BJ (cell line): ENCODE measurements at regions not wholly inside any gene's neighbourhood (a gene's known extent, or its start where the extent isn't known, plus 50 kb on each side); places are given as distances from the start of the nearest gene placed in this dataset.
"Not testable (repeated sequence)": the region's sequence is repeated elsewhere in the genome, so short reads cannot be mapped to it uniquely, and the experiment has no call there.

Experiments used
- CTCF ChIA-PET: fragments of 350-600 bp; formaldehyde crosslinking; extraction: SDS; loops from one replicate; lab custom pipeline; 2021; ENCODE audit warnings: antibody characterized with exemption, inconsistent platforms; lab: Yijun Ruan, JAX
- POLR2A ChIA-PET: fragments of 300-600 bp; sonication (Branson Sonifier 250); formaldehyde crosslinking; extraction: SDS; loops from one replicate; lab custom pipeline; 2021; ENCODE audit warnings: antibody characterized with exemption; lab: Charles Lee
- DNase-seq: peaks from one replicate; pipeline ENCODE4 v3.0.0-alpha.2; 2011; ENCODE audit warnings: low read depth
- H3K27me3 ChIP-seq: 2 replicates; pipeline ENCODE4 v1.6.0; 2011; ENCODE audit warnings: low read length; ENCODE audit not compliant: control insufficient read depth, insufficient read depth
- H3K36me3 ChIP-seq: 2 replicates; pipeline ENCODE4 v1.5.1; 2011; ENCODE audit warnings: low read length; ENCODE audit not compliant: control insufficient read depth, insufficient read depth
- H3K4me3 ChIP-seq: 2 replicates; pipeline ENCODE4 v1.5.1; 2011; ENCODE audit warnings: low read depth, mild to moderate bottlenecking, control low read depth, low read length
- TF ChIP-seq, protein P1 (sequence below): IDR thresholded peaks from 2 replicates; pipeline ENCODE4 v1.5.1; 2011; ENCODE audit warnings: low read depth, mild to moderate bottlenecking, control low read depth, inconsistent platforms, low read length, moderate library complexity; ENCODE audit not compliant: insufficient read depth

- TF ChIP-seq, protein P1, sequence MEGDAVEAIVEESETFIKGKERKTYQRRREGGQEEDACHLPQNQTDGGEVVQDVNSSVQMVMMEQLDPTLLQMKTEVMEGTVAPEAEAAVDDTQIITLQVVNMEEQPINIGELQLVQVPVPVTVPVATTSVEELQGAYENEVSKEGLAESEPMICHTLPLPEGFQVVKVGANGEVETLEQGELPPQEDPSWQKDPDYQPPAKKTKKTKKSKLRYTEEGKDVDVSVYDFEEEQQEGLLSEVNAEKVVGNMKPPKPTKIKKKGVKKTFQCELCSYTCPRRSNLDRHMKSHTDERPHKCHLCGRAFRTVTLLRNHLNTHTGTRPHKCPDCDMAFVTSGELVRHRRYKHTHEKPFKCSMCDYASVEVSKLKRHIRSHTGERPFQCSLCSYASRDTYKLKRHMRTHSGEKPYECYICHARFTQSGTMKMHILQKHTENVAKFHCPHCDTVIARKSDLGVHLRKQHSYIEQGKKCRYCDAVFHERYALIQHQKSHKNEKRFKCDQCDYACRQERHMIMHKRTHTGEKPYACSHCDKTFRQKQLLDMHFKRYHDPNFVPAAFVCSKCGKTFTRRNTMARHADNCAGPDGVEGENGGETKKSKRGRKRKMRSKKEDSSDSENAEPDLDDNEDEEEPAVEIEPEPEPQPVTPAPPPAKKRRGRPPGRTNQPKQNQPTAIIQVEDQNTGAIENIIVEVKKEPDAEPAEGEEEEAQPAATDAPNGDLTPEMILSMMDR, result no peak
- ChIA-PET POLR2A (no interaction called here), CTCF (no interaction called here)
- Histone ChIP-seq H3K27me3 (no peaks in the 10 kb centered on the region), H3K36me3 (no peaks in the 10 kb centered on the region), H3K4me3 (no peak overlapping the region)
- no peak for DNase-seq
These were observed 532.1 kb upstream of the NR5A2 start for GRCh38 chr1:199495432-199495831.

DNA sequence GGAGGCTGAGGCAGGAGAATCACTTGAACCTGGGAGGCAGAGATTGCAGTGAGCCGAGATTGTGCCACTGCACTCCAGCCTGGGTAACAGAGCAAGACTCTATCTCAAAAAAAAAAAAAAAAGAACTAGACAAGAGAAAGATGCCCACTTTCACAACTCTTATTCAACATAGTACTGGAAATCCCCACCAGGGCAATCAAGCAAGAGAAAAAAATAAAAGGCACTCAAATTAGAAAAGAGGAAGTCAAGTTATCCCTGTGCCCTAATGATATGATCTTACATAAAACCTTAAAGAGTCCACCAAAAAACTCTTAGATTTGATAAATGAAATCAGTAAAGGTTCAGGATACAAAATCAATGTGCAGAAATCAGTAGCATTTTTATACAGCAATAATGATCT lies 528.7 kb upstream of the NR5A2 start:
- CTCF ChIA-PET, result not testable (repeated sequence)

GRCh38 chr1:199508072-199508471 lies 519.4 kb upstream of the NR5A2 start:
- Histone ChIP-seq H3K27me3 (no peaks in the 10 kb centered on the region), H3K36me3 (no peaks in the 10 kb centered on the region), H3K4me3 (no peak overlapping the region)
- POLR2A ChIA-PET, result no interaction called here
- DNase-seq, result no peak
- TF ChIP-seq, protein P1, result no peak
- CTCF ChIA-PET, result interaction anchor here (0.6 to 0.8 kb wide), 3 partner anchors 12 to 200 kb away, joined by 3 read pairs; no protein-coding TSS in a partner anchor

More for the DNA sequence above, 528.7 kb upstream of the NR5A2 start:
- POLR2A ChIA-PET, H3K36me3 ChIP-seq, H3K27me3 ChIP-seq, DNase-seq, H3K4me3 ChIP-seq: not testable (repeated sequence)

GRCh38 chr1:199508653-199509052 lies 518.9 kb upstream of the NR5A2 start:
- Histone ChIP-seq H3K36me3 (no peaks in the 10 kb centered on the region), H3K27me3 (no peaks in the 10 kb centered on the region), H3K4me3 (no peak overlapping the region)
- TF ChIP-seq, protein P1, result no peak
- ChIA-PET CTCF (no interaction called here), POLR2A (no interaction called here)
- DNase-seq, result no peak

DNA sequence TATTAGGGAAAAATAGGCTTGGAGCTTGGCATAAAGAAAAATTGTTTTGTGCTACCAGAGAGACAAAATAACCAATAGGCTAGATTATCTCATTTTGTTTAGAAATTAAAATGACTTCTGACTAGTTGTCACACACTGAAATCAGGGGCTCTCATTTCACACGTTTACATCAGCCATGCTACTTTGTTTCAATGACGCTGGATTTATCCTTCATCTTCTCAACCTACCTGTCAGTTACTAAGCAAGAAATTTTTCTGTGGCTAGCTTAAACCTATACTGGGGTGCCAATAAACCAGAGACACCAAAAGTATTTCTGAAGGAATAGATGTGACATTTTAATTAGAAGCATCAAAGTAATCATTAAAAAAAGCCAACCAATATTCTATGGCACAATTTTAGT lies 518.1 kb upstream of the NR5A2 start:
- no peaks in the 10 kb centered on the region for H3K27me3 ChIP-seq
- no peak overlapping the region for H3K4me3 ChIP-seq
- POLR2A ChIA-PET, result no interaction called here
- no peaks in the 10 kb centered on the region for H3K36me3 ChIP-seq
- TF ChIP-seq, protein P1, result no peak
- CTCF ChIA-PET, result no interaction called here
- DNase-seq, result no peak

DNA sequence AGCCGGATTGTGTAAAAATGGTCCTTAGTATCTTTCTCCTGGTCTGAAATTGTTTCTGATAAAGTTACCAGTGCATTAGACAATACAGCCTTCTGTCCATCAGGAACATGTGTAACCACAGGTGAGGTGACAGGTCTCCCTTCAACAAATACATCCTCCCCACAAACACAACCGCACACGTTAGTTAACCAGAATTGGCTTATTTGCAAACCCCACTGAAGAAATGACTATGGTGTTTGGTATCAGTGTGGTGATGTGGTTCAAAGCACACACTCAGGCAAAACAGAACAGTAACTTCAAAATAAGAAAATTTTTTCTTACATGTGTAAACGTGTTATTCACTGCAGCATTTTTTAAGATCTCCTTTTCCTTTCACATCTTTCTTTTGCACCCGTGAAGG lies 517.2 kb upstream of the NR5A2 start:
- no peaks in the 10 kb centered on the region for H3K36me3 ChIP-seq
- H3K27me3 ChIP-seq, result no peaks in the 10 kb centered on the region
- DNase-seq, result no peak
- H3K4me3 ChIP-seq, result no peak overlapping the region
- ChIA-PET POLR2A (no interaction called here), CTCF (no interaction called here)
- TF ChIP-seq, protein P1, result no peak
